Neural cell (in vitro differentiated cells): ENCODE measurements at regions not wholly inside any gene's neighbourhood (a gene's known extent, or its start where the extent isn't known, plus 50 kb on each side); places are given as distances from the start of the nearest gene placed in this dataset.

Source experiments
- H2AFZ ChIP-seq: fragments of 200-600, 300-800 bp; sonication (generic), shearing (Covaris generic); 2 replicates; pipeline ENCODE4 v1.6.0; 2014; ENCODE audit warnings: low read depth, mild to moderate bottlenecking, antibody characterized with exemption, low read length, moderate library complexity
- H3F3A ChIP-seq: fragments of 200-600 bp; shearing (Covaris generic); 2 replicates; pipeline ENCODE4 v1.6.1; 2016; ENCODE audit warnings: mild to moderate bottlenecking, moderate library complexity, mixed read lengths, antibody characterized with exemption, low read length; ENCODE audit not compliant: insufficient read depth, poor library complexity, severe bottlenecking
- H3K27ac ChIP-seq: fragments of 200-600, 300-800 bp; sonication (generic), shearing (Covaris generic); 2 replicates; pipeline ENCODE4 v1.5.1; 2014; ENCODE audit warnings: mild to moderate bottlenecking, low read length, moderate library complexity
- H3K27me3 ChIP-seq: fragments of 300-800, 200-600 bp; sonication (generic), shearing (Covaris generic); 2 replicates; pipeline ENCODE4 v1.6.0; 2014; ENCODE audit warnings: mild to moderate bottlenecking, low read depth, low read length, moderate library complexity; ENCODE audit not compliant: insufficient read depth
- H3K36me3 ChIP-seq: fragments of 300-800, 200-600 bp; sonication (generic), shearing (Covaris generic); 2 replicates; pipeline ENCODE4 v1.5.1; 2014; ENCODE audit warnings: mild to moderate bottlenecking, antibody characterized with exemption, low read length, moderate library complexity; ENCODE audit not compliant: insufficient read depth
- H3K4me2 ChIP-seq: fragments of 300-800, 200-600 bp; sonication (generic), shearing (Covaris generic); 2 replicates; pipeline ENCODE4 v1.6.0; 2014; ENCODE audit warnings: mild to moderate bottlenecking, low read length
- H3K4me3 ChIP-seq: fragments of 300-800, 200-600 bp; sonication (generic), shearing (Covaris generic); 2 replicates; pipeline ENCODE4 v1.5.1; 2014; ENCODE audit warnings: mild to moderate bottlenecking, low read length, moderate library complexity
- H3K79me2 ChIP-seq: fragments of 200-600 bp; shearing (Covaris generic); replicated peaks from 2 replicates; pipeline ENCODE4 v1.6.0; 2014; ENCODE audit warnings: mild to moderate bottlenecking, low read length, moderate library complexity; ENCODE audit not compliant: insufficient read depth
- H3K9ac ChIP-seq: fragments of 300-800, 200-600 bp; sonication (generic), shearing (Covaris generic); 2 replicates; pipeline ENCODE4 v1.6.1; 2016; ENCODE audit warnings: mild to moderate bottlenecking, low read length, mixed read lengths
- H3K9me2 ChIP-seq: fragments of 200-600 bp; shearing (Covaris generic); 2 replicates; pipeline ENCODE4 v1.6.1; 2016; ENCODE audit warnings: mild to moderate bottlenecking, low read length, mixed read lengths; ENCODE audit not compliant: insufficient read depth
- H3K9me3 ChIP-seq: fragments of 200-600, 300-800 bp; sonication (generic), shearing (Covaris generic); 2 replicates; pipeline ENCODE4 v1.6.1; 2016; ENCODE audit warnings: mild to moderate bottlenecking, mixed run types, low read length, moderate library complexity, mixed read lengths
- H4K20me1 ChIP-seq: fragments of 200-600 bp; shearing (Covaris generic); 2 replicates; pipeline ENCODE4 v1.6.1; 2016; ENCODE audit warnings: mild to moderate bottlenecking, mixed run types; ENCODE audit not compliant: insufficient read depth
- CTCF ChIP-seq: fragments of 450-650 bp; IDR thresholded peaks from 2 replicates; pipeline ENCODE4 v1.5.1; 2014; ENCODE audit warnings: antibody characterized with exemption, mild to moderate bottlenecking, moderate library complexity; ENCODE audit not compliant: poor library complexity, severe bottlenecking
- EP300 ChIP-seq: fragments of 450-650 bp; conservative IDR thresholded peaks from 2 replicates; pipeline ENCODE4 v1.6.1; 2014; ENCODE audit warnings: antibody characterized with exemption, mild to moderate bottlenecking, moderate library complexity; ENCODE audit not compliant: poor library complexity, severe bottlenecking
- EZH2 ChIP-seq: fragments of 200-600, 300-800 bp; shearing (Covaris generic), sonication (generic); IDR thresholded peaks from 2 replicates; pipeline ENCODE4 v1.6.1; 2014; ENCODE audit warnings: antibody characterized with exemption, low read length, borderline replicate concordance, mild to moderate bottlenecking; ENCODE audit not compliant: insufficient read depth, poor library complexity, severe bottlenecking
- MXI1 ChIP-seq: fragments of 450-650 bp; conservative IDR thresholded peaks from 2 replicates; pipeline ENCODE4 v1.6.1; 2014; ENCODE audit warnings: antibody characterized with exemption, mild to moderate bottlenecking; ENCODE audit not compliant: poor library complexity, severe bottlenecking
- POLR2AphosphoS5 ChIP-seq: IDR thresholded peaks from 2 replicates; pipeline ENCODE4 v1.6.1; 2012
- RAD21 ChIP-seq: fragments of 450-650 bp; conservative IDR thresholded peaks from 2 replicates; pipeline ENCODE4 v1.6.1; 2014; ENCODE audit warnings: antibody characterized with exemption, mild to moderate bottlenecking, moderate library complexity
- REST ChIP-seq: IDR thresholded peaks from 2 replicates; pipeline ENCODE4 v1.6.1; 2012; ENCODE audit warnings: borderline replicate concordance
- SMC3 ChIP-seq: fragments of 450-650 bp; conservative IDR thresholded peaks from 2 replicates; pipeline ENCODE4 v1.6.1; 2014; ENCODE audit warnings: antibody characterized with exemption, mild to moderate bottlenecking, moderate library complexity; ENCODE audit not compliant: poor library complexity
- TAF1 ChIP-seq: IDR thresholded peaks from 2 replicates; pipeline ENCODE4 v1.6.1; 2012; ENCODE audit warnings: low read depth

- Histone ChIP-seq H3F3A (no peaks in the 10 kb centered on the region), H3K27me3 (no peaks in the 10 kb centered on the region), H3K9me2 (no peaks in the 10 kb centered on the region), H3K4me3 (no peak overlapping the region), H3K79me2 (no peaks in the 10 kb centered on the region), H4K20me1 (no peaks in the 10 kb centered on the region), H3K9me3 (no peaks in the 10 kb centered on the region), H3K27ac (no peak overlapping the region), H3K4me2 (no peak overlapping the region), H3K36me3 (no peaks in the 10 kb centered on the region), H2AFZ (no peak overlapping the region), H3K9ac (no peak overlapping the region)
- TF ChIP-seq TAF1 (no peak), MXI1 (no peak), SMC3 (no peak), REST (no peak), EP300 (no peak), POLR2AphosphoS5 (no peak), EZH2 (no peak), CTCF (no peak), RAD21 (no peak)
These were observed 165.3 kb upstream of the GAS1 start for GRCh38 chr9:87112656-87113055.

GRCh38 chr9:87113874-87114273 lies 166.6 kb upstream of the GAS1 start:
- Histone ChIP-seq H3K9me2 (no peaks in the 10 kb centered on the region), H4K20me1 (no peaks in the 10 kb centered on the region), H3K4me2 (no peak overlapping the region), H3K27ac (no peak overlapping the region), H3K9me3 (no peaks in the 10 kb centered on the region), H3K9ac (no peak overlapping the region), H3K4me3 (no peak overlapping the region), H3K27me3 (no peaks in the 10 kb centered on the region), H3K36me3 (no peaks in the 10 kb centered on the region), H3K79me2 (no peaks in the 10 kb centered on the region), H2AFZ (no peak overlapping the region), H3F3A (no peaks in the 10 kb centered on the region)
- no peak for TF ChIP-seq CTCF
- no peak for TF ChIP-seq REST
- TF ChIP-seq MXI1 = no peak
- TF ChIP-seq RAD21 = no peak
- no peak for TF ChIP-seq EP300
- TF ChIP-seq SMC3 = no peak
- no peak for TF ChIP-seq EZH2
- TF ChIP-seq TAF1 = no peak
- no peak for TF ChIP-seq POLR2AphosphoS5
